G401 (cell line): ENCODE measurements at regions not wholly inside any gene's neighbourhood (a gene's known extent, or its start where the extent isn't known, plus 50 kb on each side); places are given as distances from the start of the nearest gene placed in this dataset.

Source experiments
- DNase-seq: peaks from one replicate; pipeline ENCODE4 v3.0.0-alpha.2; 2015; ENCODE audit warnings: low spot score
- in situ Hi-C: cut with HindIII; loops from 2 replicates; pipeline ENCODE4 v1.10.0; 2016; ENCODE audit warnings: low sequenced_read_pairs, mixed read lengths

DNA sequence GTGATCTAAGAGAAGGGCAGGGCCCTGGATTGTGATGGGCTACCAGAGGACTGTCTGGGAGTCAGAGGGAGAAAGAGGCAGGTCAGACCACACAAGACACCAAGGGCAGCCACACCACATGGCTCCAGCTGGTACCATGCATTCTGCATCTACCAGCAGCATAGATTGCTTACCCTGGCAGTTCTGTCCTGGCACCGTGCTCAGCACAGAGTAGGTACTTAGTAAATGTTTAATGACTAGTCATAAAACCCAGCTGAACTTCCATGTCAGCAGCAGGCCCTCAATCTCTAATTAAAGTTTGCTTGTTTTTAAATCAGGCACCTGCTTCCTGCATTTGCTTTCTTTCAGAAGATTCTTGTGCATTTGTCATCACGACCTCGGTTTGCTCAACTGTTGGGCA is 77.3 kb upstream of the ATP2B2 start:
- no peak for DNase-seq
- in situ Hi-C loops = no loop called here

DNA sequence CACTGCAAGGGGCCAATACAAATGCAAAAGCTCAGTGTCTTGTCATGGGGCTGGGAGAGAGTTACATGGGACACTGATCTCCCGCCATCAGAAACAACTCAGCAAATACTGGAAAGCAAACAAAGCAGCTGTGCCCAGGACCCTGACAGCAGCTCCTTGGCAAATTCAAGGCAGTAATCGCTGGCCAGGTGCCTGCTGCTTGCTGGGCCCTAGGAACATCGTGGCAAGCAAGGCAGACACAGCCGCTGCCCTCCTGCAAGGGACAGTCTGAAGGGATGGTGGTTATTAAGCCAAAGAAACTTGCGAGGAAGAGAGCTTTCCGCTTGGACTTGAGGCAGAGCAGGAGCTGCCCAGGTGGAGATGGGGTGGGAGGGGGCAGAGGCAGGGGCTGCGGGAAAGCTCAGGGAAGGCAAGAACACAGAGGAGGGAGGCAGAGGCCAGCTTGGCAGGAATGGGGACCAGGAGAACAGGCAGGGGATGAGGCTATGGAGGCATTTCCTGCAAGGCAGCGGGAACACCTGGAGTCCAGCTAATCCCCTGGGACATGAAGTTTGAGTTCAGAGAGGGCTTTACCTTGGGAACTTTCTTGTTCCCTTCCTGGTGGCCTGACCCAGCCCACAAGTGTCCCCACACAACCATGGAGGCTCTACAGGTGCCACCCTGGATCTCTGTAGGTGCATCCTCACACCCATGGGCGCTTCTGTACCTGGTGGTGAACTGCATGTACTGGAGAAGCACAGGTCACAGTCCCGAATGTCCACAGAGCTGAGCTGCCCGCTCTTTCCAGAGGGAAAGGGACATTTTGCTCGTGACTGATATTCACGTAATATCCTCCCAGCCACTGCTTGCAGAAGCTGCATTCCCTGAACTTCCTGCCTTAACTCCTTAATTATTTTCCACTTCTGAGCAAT is 78.7 kb upstream of the ATP2B2 start:
- in situ Hi-C loops = no loop called here
- DNase-seq = peak; percentile 52

- DNase-seq = no peak
- in situ Hi-C loops = no loop called here
These were observed 80.6 kb upstream of the ATP2B2 start for GRCh38 chr3:10585945-10586344.

DNA sequence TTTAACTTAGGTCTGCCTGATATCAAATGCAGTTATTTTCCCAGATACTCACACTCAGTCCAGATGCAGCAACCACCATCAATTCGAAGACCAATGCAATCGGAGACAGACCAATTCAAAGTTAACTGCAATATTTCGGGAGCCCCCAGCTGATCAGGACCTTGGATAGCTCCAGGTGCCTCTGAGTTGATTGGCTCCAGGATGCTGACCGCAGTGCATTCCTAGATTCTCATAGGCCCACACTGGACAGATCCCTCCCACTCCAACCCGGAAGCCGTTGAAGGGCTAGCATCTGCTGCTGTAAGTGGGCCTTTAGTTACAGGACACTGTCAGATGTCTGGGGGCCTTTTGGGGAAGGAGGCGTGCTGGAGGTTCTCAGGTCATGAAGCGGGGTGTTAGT is 89.5 kb upstream of the ATP2B2 start:
- no peak for DNase-seq
- in situ Hi-C loops = no loop called here

DNA sequence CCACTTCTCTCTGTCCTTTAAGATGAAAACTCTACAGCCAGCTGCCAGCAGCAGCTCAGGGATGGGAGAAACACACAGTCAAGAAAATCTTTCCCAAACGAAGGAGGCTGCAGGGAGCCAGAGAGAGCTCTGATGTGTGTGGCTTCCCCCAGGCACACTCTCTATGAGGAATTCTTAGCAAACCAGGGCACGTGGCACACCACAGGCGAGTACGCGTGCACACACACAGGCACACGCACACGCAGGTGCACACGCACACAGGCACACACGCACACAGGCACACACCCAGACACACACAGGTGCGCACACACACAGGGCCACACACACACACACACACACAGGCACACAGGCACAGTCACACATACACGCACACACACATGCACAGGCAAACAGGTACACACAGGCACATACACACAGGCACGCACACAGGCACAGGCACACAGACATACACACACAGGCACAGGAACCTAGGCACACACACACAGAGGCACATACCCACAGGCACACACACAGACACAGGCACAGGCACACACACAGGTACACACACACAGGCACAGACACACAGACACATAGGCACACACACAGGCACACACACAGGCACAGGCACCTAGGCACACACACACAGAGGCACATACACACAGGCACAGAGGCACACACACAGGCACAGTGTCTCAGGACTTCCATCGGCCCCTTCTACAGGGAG is 91.5 kb upstream of the ATP2B2 start:
- in situ Hi-C loops = no loop called here
- DNase-seq = no peak

GRCh38 chr3:10597733-10598132 is 92.3 kb upstream of the ATP2B2 start:
- in situ Hi-C loops = no loop called here

GRCh38 chr3:10599017-10599416 is 93.6 kb upstream of the ATP2B2 start:
- in situ Hi-C loops = no loop called here
- no peak for DNase-seq

More at GRCh38 chr3:10597733-10598132, 92.3 kb upstream of the ATP2B2 start:
- no peak for DNase-seq

DNA sequence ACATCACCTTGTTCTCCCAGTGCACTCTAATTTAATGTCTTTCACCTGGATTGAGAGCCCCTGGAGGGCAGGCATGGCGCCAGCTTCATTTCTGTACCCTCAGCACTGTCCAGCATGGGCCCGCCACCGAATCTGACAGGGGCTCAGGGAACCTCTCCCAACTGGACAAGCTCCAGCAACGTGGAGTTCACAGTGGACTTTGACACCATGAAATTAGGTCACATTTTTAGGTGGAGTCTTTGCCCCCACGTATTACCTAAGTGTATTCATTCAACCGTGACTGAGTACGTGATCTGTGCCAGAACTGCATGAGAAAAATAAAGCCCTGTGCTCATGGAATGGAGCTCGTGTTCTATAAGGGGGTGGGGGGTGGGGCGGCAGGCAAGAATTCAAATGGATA is 94.1 kb upstream of the ATP2B2 start:
- no peak for DNase-seq
- in situ Hi-C loops = no loop called here

DNA sequence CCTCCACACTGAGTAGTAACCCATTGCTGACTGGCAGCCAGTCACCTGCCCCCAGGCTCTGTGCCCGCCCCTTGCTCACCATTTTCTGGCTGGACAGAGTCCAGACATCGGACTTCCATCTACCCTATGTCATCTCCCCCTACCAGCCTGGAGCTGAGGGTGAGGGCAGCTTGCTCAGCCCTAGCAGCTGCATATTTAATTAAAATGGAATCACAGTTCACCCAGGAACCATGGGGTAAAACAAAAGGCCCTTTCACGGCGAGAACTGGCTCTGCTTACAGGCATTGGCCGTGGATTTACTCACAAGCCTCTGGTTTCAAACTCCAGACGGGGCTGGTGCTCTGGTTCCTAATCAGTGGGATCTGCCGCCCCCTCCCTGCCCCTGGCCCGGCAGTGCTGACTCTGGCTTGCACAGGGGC is 94.9 kb upstream of the ATP2B2 start:
- in situ Hi-C loops = no loop called here

DNA sequence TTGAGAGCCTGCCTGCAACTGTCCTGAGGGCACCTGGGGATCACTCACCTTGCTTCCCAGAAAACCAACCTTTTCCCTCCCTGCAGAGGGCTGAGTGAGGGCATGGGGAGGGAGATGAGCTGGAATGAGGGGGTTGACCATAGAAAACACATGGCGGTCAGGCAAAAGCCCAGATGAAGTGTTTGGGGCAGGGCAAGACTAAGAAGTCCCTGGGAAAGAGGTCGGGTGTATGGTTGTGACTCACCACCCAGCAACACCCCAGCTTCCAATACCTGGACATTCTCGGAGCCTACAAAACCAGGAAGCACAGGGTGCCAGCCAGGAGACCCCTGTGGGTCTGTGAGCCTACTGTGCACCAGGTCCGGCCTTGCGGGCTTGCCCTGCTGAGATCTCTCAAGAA is 95.3 kb upstream of the ATP2B2 start:
- in situ Hi-C loops = no loop called here
- DNase-seq = no peak

More for the DNA sequence above, 94.9 kb upstream of the ATP2B2 start:
- DNase-seq = no peak

DNA sequence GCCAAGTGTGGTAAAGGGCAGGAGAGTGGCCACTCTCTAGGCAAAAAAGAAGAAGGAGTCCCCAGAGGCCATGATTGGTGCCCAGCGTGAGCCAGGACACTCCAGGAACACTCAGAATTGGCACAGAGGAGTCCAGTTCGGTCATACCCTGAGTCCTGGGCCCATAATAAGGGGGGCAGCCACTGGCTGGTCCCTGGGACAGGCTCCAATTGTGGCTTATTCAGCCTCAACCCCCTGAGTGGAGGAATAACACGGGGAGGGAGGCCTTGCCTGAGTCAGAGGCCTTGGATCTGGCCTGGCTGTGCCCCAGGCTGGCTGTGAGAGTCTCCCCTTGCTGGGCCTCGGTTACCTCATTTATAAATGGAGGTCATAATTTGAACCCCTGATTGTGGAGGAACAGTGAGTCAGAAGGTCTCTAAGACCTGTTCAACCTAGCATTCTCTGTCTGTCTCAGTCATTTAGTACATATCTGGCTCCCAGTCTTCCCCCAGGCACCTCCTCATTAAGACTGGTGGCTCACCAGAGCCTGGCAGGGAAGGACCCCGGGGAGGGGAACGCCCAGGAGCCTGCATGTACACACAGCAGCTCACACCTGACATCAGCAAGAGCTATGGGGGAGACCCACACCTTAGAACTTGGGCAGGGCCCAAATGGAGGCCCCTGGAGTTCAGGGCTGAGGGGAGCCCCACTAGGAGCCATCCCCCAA is 95.9 kb upstream of the ATP2B2 start:
- in situ Hi-C loops = no loop called here
- no peak for DNase-seq

GRCh38 chr3:10601857-10602230 is 96.5 kb upstream of the ATP2B2 start:
- DNase-seq = no peak
- in situ Hi-C loops = no loop called here

DNA sequence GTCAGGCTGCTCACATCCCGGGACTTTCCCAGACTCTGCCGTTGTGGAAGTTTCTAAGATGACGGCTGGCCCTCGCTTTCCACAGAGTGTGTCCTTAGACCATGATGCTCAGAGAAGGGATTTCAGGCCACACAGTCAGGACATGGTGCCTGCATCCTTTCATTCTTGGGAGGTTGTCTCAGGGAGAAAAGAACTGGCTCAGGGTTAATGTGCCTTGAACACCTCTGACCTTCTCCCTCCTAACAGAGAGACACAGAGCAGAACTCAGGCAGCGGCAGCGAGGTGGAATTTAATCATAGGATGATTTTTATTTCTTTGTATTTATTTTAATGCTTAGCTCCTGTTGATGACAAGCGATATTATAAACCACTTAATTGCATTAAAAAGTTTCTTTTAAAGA is 96.9 kb upstream of the ATP2B2 start:
- in situ Hi-C loops = no loop called here
- no peak for DNase-seq

DNA sequence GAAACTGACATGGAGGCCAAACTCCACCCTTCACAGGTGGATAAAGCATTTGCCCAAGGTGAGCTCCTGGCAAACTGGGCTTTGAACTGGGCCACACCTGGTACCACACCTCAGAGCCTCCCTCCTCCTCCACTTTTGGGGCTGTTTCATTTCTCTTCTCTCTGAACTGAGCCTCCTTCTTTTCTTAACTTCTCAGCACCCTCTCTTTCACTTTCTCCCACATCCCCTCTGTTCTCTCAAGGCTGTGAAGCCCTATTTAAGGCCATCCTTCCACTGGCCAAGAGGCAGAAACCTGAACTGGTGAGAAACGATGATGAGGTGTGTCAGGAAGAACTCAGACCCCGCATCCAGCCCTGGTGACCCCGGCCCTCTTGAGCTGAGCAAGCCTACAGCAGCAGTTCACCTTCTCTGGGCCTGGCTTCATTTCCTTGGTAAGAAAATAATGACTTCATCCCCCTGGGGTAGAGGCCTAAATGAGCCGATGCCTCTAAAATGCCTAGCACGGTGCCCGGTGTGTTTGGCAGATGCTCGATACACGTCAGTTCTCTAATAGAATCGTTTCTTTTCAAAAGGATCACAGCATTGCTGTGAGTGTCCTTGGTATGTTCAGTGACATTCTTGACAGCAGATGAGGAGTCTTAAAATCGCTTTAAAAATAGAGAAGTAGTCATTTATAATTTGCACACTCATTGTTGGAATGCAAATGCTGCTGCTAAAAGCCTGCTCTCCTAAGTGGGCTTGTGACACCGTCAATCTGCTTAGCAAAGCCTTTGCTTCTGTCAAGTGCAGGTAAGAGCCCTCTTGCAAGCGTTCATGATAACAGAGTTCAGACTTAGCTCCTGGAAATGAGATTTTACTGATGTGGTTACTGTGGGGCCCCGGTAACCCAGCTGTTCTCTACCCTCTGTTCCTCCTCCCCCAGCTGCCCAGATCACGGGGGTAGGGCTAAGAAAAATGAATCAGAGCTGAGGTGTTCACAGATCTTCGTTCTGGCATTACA is 97.7 kb upstream of the ATP2B2 start:
- in situ Hi-C loops = no loop called here
- no peak for DNase-seq

DNA sequence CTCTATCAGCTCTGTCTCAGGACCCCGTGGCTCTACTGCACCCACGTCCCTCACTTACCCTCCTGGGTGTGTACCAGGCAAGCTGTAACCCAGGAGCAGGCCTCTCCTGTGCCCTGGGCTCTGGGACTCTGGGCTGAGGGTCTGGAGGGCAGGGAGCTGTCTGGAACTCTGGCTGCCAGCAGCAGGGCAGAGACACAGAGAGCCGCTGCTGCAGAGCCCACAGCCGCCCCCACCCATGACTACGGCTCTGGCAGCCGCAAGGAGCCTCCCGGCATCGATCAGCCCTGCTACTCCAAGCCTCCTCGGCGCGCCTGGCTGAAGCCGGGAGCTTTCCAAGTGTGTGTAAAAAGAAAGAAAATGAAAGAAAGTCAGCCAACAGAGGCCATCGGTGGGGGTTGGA is 103.7 kb upstream of the ATP2B2 start:
- DNase-seq = no peak
- in situ Hi-C loops = no loop called here

DNA sequence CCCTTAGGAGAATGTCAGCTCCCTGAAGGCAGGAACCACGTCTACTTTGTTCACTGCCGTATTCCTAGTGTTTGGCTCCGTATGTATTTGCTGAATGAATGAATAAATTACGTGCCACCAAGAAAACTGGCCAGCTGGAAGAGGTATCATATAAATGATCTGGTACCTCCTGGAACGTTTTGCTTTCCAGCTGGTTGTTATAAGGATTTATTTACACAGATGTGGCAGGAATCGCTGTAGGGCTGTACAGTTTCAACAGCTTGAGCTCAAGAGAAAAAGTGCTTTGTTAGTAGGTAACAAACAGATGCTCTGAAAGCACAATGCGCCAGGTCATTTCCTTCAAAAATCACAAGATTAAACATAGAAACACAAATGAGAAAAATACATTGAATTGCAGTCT is 108.8 kb upstream of the ATP2B2 start:
- no peak for DNase-seq
- in situ Hi-C loops = no loop called here

- in situ Hi-C loops = no loop called here
These were observed 110.3 kb upstream of the ATP2B2 start for GRCh38 chr3:10615715-10616114.

DNA sequence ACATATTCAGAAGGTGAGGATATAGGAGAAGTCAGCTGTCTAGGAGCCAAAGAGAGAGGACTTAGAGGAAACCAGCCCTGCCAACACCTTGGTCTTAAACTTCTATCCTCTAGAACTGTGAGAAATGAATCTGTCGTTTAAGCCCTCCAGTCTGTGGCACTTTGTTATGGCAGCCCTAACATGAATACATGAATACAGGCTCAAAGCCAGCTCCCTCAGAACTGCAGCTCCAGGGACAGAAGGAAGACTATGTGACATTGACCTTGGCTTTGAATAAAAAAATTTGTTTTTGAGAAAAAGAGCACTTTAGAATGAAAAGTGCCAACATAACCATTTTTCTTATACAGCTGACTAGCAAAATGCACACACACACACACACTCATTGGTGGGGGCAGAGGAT is 110.9 kb upstream of the ATP2B2 start:
- in situ Hi-C loops = no loop called here
- DNase-seq = no peak

More at GRCh38 chr3:10615715-10616114, 110.3 kb upstream of the ATP2B2 start:
- DNase-seq = no peak
